Thyroid gland (tissue), 4 donors: ENCODE measurements at regions not wholly inside any gene's neighbourhood (a gene's known extent, or its start where the extent isn't known, plus 50 kb on each side); places are given as distances from the start of the nearest gene placed in this dataset.

ENCODE experiments used
- DNase-seq, 2 donors: peaks; one replicate each; pipeline ENCODE4 v3.0.0-alpha.2; 2019
- H3K27ac ChIP-seq, 3 donors: fragments of 200-600 bp; sonication (generic); 1 replicate in 2 of 3; 2 replicates in 1 of 3; pipeline ENCODE4 v1.5.1; 2016 to 2019; ENCODE audit warnings: mild to moderate bottlenecking in 1 of 3, moderate library complexity in 1 of 3
- H3K27me3 ChIP-seq: fragments of 200-600 bp; sonication (generic); one replicate; pipeline ENCODE4 v1.5.1; 2019
- H3K36me3 ChIP-seq, 2 donors: fragments of 200-600 bp; sonication (generic); one replicate each; pipeline ENCODE4 v1.5.1; 2016 to 2019
- H3K4me1 ChIP-seq, 2 donors: fragments of 200-600 bp; sonication (generic); one replicate each; pipeline ENCODE4 v1.5.1; 2017 to 2019
- H3K4me3 ChIP-seq, 3 donors: fragments of 200-600 bp; sonication (generic); replicated peaks in 1 of 3; 1 replicate in 2 of 3; 2 replicates in 1 of 3; pipeline ENCODE4 v1.5.1; 2016; ENCODE audit warnings: mild to moderate bottlenecking in 1 of 3
- H3K9me3 ChIP-seq: fragments of 200-600 bp; sonication (generic); one replicate; pipeline ENCODE4 v1.5.1; 2017
- POLR2A ChIP-seq, 2 donors: fragments of 450-650 bp; IDR thresholded peaks; one replicate each; pipeline ENCODE4 v1.6.1; 2017; ENCODE audit warnings: antibody characterized with exemption in 2 of 2, mild to moderate bottlenecking in 2 of 2, moderate library complexity in 1 of 2
- WGBS, 2 donors: methylation state at CpG; one replicate each; pipeline ENCODE4 v1.1.5; 2017; 5-methylcytosine and 5-hydroxymethylcytosine counted together
- intact Hi-C: fragments of 100-400 bp; cut with DNase I; formaldehyde crosslinking; loops from one replicate; pipeline ENCODE4 v1.15.1; 2023
- TF ChIP-seq, protein P1 (sequence below), 6 experiments: fragments of 200-600 bp in 3 of 6; fragments of 450-650 bp in 3 of 6; sonication (generic) in 3 of 6; IDR thresholded peaks; one replicate each; pipeline ENCODE4 v1.5.1; 2016 to 2019; ENCODE audit warnings: antibody characterized with exemption in 6 of 6, mild to moderate bottlenecking in 2 of 6, inconsistent platforms in 1 of 6, moderate library complexity in 1 of 6

DNA sequence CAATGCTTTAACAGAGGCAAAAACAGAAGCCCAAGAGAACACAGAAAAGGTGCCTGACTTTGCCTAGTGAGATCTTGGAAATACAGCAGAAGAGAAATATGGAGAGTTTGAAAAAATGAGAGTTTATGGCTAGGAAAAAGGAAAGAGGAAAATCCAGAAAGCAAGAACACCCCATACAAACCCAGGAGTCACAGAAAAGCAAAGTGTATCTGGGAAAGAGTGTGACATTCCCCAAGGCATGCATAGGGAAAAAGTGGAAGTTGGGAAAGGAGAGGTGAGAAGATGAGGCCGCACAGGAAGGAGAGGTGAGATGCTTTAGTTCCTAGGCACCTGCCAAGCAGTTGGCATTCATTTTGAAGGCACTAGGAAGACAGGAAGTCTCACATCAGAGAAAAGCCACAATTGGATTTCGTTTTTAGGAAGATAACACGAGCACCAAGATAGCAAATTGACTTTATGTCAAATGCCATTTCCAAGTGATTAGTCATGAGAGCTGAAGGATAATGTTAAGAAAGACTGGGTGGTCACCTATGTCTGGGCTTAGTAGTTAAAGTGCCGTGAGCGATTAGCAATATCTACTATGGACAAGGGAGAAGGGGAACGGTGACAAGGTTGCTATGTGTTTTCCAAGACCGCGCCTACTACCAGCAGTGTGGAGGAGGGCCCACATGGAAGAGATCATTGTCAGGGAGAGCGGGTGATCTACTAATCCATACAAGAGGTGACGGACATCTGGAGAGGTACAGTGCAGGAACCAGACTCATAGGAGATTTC lies 224.1 kb upstream of the PARD3B start:
- DNase-seq = no peak
- intact Hi-C loops = loop anchor here (10.0 kb wide), 2 partner anchors 374 to 1364 kb away; partner anchors contain the start of gene NRP2
- H3K4me1 ChIP-seq = no peaks in the 10 kb centered on the region
- H3K27ac ChIP-seq = no peak overlapping the region
- TF ChIP-seq, protein P1, sequence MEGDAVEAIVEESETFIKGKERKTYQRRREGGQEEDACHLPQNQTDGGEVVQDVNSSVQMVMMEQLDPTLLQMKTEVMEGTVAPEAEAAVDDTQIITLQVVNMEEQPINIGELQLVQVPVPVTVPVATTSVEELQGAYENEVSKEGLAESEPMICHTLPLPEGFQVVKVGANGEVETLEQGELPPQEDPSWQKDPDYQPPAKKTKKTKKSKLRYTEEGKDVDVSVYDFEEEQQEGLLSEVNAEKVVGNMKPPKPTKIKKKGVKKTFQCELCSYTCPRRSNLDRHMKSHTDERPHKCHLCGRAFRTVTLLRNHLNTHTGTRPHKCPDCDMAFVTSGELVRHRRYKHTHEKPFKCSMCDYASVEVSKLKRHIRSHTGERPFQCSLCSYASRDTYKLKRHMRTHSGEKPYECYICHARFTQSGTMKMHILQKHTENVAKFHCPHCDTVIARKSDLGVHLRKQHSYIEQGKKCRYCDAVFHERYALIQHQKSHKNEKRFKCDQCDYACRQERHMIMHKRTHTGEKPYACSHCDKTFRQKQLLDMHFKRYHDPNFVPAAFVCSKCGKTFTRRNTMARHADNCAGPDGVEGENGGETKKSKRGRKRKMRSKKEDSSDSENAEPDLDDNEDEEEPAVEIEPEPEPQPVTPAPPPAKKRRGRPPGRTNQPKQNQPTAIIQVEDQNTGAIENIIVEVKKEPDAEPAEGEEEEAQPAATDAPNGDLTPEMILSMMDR (IDR thresholded peaks at IDR 0.05) = no peak
- TF ChIP-seq POLR2A (IDR thresholded peaks at IDR 0.05) = no peak
- 79 to 94% methylated on average over 10 of the region's 10 CpGs for WGBS, 2 donors
- H3K4me3 ChIP-seq = no peak overlapping the region
- H3K36me3 ChIP-seq = no peaks in the 10 kb centered on the region
- no peaks in the 10 kb centered on the region for H3K27me3 ChIP-seq
- no peaks in the 10 kb centered on the region for H3K9me3 ChIP-seq

- 67 to 78% methylated on average over 9 of the region's 9 CpGs for WGBS, 2 donors
- H3K27ac ChIP-seq = peak overlapping the region in 1 of 3 donors; percentile 3
- H3K36me3 ChIP-seq = no peaks in the 10 kb centered on the region
- TF ChIP-seq, protein P1 (IDR thresholded peaks at IDR 0.05) = no peak
- TF ChIP-seq POLR2A (IDR thresholded peaks at IDR 0.05) = no peak
- H3K4me1 ChIP-seq = no peaks in the 10 kb centered on the region
- no peaks in the 10 kb centered on the region for H3K9me3 ChIP-seq
- H3K4me3 ChIP-seq = no peak overlapping the region
- intact Hi-C loops = loop anchor here (10.0 kb wide), 2 partner anchors 373 to 1363 kb away; partner anchors contain the start of gene NRP2
- H3K27me3 ChIP-seq = no peaks in the 10 kb centered on the region
- DNase-seq = peak in 1 of 2 donors; percentile 21
These were observed 223.1 kb upstream of the PARD3B start for GRCh38 chr2:204321910-204322751.

GRCh38 chr2:204325468-204325867 lies 219.8 kb upstream of the PARD3B start:
- peak; percentile 52 to 66 for DNase-seq
- H3K36me3 ChIP-seq = no peaks in the 10 kb centered on the region
- 17 to 18% methylated on average over 7 of the region's 7 CpGs for WGBS, 2 donors
- no peaks in the 10 kb centered on the region for H3K4me1 ChIP-seq
- no peaks in the 10 kb centered on the region for H3K27me3 ChIP-seq
- intact Hi-C loops = loop anchor here (10.0 kb wide), 2 partner anchors 369 to 1359 kb away; partner anchors contain the start of gene NRP2
- H3K9me3 ChIP-seq = no peaks in the 10 kb centered on the region
- H3K27ac ChIP-seq = no peak overlapping the region
- H3K4me3 ChIP-seq = no peak overlapping the region
- TF ChIP-seq POLR2A (IDR thresholded peaks at IDR 0.05) = no peak
- TF ChIP-seq, protein P1 (IDR thresholded peaks at IDR 0.05) = peak; percentile 79 to 95 (median 86)

DNA sequence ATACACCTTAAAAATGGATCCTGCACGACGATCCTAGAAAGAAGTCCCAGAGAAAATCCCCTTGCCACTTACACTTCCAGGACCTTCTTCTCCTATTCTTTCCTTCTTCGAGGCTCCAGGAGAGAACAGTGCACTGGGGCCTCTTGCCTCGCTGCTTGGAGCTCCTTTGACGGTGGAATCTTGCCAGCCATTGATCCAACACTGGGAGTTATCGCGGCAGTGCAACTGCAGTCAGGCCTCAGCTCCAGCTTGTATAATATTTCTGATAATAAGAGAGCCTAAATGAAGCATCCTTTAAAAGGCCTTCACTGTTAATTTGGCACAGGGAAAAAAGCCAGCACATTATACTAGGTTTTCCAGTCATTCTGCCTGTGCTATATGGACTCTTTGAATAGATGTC lies 216.9 kb upstream of the PARD3B start:
- intact Hi-C loops = loop anchor here (10.0 kb wide), 2 partner anchors 366 to 1356 kb away; partner anchors contain the start of gene NRP2
- 92 to 96% methylated on average over 7 of the region's 7 CpGs for WGBS, 2 donors

More for the DNA sequence above, 216.9 kb upstream of the PARD3B start:
- H3K9me3 ChIP-seq = no peaks in the 10 kb centered on the region
- no peaks in the 10 kb centered on the region for H3K4me1 ChIP-seq
- no peak overlapping the region for H3K4me3 ChIP-seq
- TF ChIP-seq, protein P1 (IDR thresholded peaks at IDR 0.05) = no peak
- TF ChIP-seq POLR2A (IDR thresholded peaks at IDR 0.05) = no peak
- no peaks in the 10 kb centered on the region for H3K27me3 ChIP-seq
- H3K27ac ChIP-seq = no peak overlapping the region
- H3K36me3 ChIP-seq = no peaks in the 10 kb centered on the region
- no peak for DNase-seq
